DMS114 treated with DMSO at 0.1 percent for 48 hours (cell line): ENCODE measurements at regions not wholly inside any gene's neighbourhood (a gene's known extent, or its start where the extent isn't known, plus 50 kb on each side); places are given as distances from the start of the nearest gene placed in this dataset.
"Not testable (repeated sequence)": the region's sequence is repeated elsewhere in the genome, so short reads cannot be mapped to it uniquely, and the experiment has no call there.

Experiments used
- DNase-seq: peaks from one replicate; lab custom pipeline; 2025; ENCODE audit not compliant: unreplicated experiment; lab: John Stamatoyannopoulos, UW

DNA sequence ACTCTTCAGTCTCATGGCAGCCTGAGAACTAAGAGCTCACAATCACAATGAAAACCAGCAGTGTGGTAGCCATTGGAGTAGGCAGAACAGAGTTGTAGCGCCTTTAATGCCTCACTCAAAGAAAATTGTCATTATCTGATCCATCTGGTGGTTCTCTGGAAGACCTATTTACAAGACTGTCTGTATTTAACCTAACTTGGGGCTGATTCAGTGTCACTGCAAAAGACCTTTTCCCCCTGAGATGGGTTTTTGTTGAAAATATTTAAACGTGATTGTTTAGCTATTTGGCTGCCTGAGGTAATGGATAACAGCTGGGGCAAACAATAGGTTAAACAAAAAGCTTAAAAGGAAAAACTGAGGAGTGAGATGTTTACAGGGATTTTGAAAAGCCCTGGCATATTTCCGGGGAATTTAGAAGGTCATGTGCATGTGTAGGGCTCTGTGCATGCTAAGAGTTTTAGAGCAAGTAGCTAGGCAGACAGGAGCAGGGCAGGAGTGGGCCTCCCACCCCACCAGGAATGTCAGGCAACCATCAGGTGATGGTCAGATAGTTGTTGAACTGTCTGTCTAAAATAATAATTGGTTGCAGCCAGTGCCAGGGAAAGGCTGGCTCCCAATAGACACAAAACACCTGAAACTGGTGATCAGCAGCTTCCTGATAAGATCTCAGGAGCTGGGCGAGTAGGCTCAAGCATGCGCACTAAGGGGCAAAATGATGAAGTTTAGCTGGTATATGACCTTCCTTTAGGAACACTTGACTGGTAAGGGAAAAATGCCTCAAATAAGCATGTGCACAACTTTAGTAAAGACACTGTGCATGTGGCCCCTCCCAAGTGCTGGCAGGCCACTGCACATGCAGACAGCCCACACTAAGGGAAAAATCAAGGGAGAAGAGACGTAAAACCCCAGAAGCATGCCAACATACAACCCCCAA lies 70.8 kb upstream of the AKIRIN2 start:
- DNase-seq = no peak

GRCh38 chr6:87767478-87767877 lies 65.4 kb upstream of the AKIRIN2 start:
- DNase-seq = no peak

- no peak for DNase-seq
Observed at GRCh38 chr6:87766211-87766610, 64.2 kb upstream of the AKIRIN2 start.

DNA sequence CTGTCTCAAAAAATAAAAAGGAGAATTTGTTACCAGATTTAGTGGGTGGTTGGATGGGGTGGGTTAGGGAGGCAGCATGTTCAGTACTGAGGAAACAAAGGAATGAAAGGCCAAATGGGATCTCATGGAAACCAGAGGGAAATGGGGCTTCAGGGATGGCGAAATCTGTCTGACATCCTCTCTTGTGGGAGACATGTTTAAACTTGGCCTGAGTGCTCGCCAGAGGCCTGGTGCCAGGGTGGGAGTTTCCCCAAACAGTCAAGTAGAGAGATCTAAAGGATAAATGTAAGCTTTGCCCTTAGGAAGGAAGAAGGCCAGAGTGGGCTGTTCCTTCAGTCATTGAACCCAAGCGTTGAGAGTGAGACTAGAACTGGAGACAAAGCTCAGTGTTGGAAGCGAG lies 61.9 kb upstream of the AKIRIN2 start:
- no peak for DNase-seq

DNA sequence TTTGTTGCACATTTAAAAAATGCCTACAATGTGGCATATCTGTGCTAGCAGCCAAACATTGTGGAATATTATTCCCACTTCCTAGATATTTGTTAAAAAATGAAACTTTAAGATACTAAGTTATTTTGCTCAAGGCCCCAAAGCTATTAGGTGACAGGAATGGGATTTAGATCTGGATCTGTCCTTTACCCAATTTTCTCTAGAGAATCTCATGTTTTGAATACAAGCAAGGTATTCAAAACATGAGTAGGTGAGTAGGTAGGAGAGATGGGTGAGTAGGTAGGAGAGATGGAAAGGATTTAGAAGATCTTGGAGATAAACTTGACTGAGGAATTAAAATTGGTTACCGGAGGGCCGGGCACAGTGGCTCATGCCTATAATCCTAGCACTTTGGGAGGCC lies 61.2 kb upstream of the AKIRIN2 start:
- no peak for DNase-seq

GRCh38 chr6:87762116-87762515 lies 60.1 kb upstream of the AKIRIN2 start:
- DNase-seq = no peak

- no peak for DNase-seq
Observed at GRCh38 chr6:87757792-87758191, 55.8 kb upstream of the AKIRIN2 start.

GRCh38 chr6:87756858-87757257 lies 54.8 kb upstream of the AKIRIN2 start:
- DNase-seq = no peak

DNA sequence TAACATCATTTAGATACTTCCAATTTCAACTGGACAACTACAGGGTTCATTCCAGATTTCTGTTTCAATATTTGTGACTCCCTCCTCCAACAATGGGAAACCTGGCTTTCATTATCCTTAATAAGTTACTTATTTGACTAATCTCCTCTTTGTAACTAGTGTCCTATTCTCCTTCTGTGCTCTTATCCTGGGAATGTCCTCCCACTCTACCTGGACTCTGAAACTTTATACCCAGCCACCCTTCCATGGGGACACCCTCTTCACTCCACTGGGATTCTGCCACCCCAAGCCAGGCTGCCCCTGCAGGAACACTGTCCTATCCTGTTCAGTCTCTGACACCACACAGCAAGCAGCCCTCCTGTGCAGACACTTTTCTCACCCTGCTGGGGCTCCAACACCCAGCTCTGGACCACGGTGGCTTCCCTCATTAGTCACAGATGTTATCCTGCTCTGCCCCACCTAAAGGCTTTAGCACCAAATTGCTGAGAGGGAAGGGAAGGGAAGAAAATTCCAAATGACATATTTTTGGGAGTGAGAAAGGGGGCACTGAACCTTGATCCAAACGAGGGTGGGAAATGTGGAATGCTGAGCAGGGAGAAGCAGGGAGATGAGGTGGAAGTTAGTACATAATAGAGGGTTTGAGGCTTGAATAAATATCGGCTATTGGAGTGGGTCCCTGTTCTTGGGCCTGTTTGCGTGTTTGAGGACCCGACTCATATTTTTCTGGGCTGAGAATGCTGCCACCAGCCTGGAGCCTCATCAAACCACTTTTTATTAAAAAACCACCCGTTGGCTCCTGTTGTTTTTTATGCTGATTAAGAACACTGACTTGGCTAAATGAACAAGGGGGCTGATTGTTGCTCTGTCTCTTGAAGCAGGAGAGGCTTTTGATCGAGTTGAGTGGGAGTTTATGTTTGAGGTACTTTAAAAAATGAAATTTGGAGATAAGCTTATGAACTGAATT lies 54.0 kb upstream of the AKIRIN2 start:
- DNase-seq = no peak

DNA sequence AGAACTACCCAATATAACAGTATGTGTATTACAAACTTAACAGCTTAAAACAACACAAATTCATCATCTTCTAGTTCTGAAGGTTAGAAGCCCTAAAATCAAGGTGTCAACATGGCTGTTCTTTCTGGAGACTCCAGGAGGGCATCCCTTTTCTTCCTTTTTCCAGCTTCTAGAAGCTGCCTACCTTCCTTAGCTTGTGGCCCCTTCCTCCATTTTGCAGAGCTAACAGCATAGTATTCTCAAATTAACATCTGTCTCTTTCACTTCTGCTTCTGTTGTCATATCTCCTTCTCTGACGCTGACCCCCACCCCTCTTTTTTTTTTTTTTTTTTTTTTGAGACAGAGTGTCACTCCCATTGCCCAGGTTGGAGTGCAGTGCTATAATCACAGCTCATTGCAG lies 52.8 kb upstream of the AKIRIN2 start:
- no peak for DNase-seq

DNA sequence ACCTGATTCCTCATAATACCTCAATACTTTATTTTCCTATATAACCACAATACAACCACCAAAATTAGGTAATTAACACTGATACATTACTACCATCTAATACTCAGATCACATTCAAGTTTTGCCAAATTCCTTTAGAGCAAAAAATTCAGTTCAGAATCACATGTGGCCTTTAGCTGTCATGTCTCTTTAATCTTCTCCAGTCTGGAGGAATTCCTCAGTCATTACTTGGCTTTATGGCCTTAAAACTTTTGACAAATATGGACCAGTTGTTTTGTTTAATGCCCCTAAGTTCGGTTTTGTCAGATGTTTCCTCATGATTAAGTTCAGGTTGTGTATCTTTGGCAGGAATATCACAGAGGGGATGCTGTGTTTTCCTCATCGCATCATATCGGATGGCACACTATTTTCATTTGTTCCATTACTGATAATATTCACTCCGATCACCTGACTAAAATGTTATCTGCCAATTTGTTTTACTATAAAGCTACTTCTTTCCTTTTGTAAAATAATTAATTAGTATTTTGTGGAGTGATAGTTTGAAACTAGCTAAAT lies 51.2 kb upstream of the AKIRIN2 start:
- DNase-seq = no peak

DNA sequence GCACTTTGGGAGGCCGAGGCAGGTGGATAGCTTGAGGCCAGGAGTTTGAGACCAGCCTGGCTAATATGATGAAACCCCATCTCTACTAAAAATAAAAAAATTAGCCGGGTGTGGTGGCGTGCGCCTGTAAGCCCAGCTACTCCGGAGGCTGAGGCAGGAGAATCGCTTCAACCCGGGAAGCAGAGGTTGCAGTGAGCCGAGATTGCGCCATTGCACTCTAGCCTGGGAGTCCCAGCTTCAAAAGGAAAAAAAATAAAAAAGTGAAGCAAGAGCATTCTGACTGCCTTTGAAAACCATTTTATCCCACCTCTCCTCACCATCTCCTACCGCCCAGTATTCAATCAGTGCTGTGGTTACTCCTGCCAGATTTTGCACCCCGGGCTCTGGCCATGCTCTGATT lies 50.5 kb upstream of the AKIRIN2 start:
- not testable (repeated sequence) for DNase-seq
